OCI-LY7 (cell line): ENCODE measurements at regions not wholly inside any gene's neighbourhood (a gene's known extent, or its start where the extent isn't known, plus 50 kb on each side); places are given as distances from the start of the nearest gene placed in this dataset.

Experiments used
- BruUV-seq: library from RNA; stranded (reverse); fragments of 400-500 nt; replicated peaks from 2 replicates; lab custom pipeline; 2021; lab: Mats Ljungman, UMichigan
- CTCF ChIA-PET: fragments of 300-600 bp; sonication (Branson Sonifier 250); formaldehyde crosslinking; loops from one replicate; lab custom pipeline; 2022; ENCODE audit warnings: antibody characterized with exemption; ENCODE audit not compliant: unreplicated experiment; lab: Charles Lee
- POLR2A ChIA-PET: fragments of 300-600 bp; sonication (Branson Sonifier 250); formaldehyde crosslinking; loops from one replicate; lab custom pipeline; 2022; ENCODE audit warnings: antibody characterized with exemption; lab: Charles Lee
- DNase-seq: peaks from one replicate; pipeline ENCODE4 v3.0.0-alpha.2; 2015; ENCODE audit warnings: low spot score
- H2AFZ ChIP-seq: fragments of 200-600 bp; sonication (generic), shearing (Covaris generic); 2 replicates; pipeline ENCODE4 v1.6.1; 2014; ENCODE audit warnings: mild to moderate bottlenecking, antibody characterized with exemption, low read length, moderate library complexity
- H3K27ac ChIP-seq: fragments of 200-600 bp; sonication (generic); 2 replicates; pipeline ENCODE4 v1.5.1; 2014; ENCODE audit warnings: mixed run types, low read depth, mild to moderate bottlenecking, moderate library complexity, low read length, inconsistent platforms; ENCODE audit not compliant: poor library complexity, severe bottlenecking
- H3K36me3 ChIP-seq: fragments of 200-600 bp; sonication (generic); 2 replicates; pipeline ENCODE4 v1.6.1; 2014; ENCODE audit warnings: mild to moderate bottlenecking, antibody characterized with exemption, low read length, moderate library complexity, mixed read lengths; ENCODE audit not compliant: insufficient read depth
- H3K4me1 ChIP-seq: fragments of 200-600 bp; sonication (generic); 2 replicates; pipeline ENCODE4 v1.5.1; 2014; ENCODE audit warnings: mild to moderate bottlenecking, low read length; ENCODE audit not compliant: insufficient read depth, poor library complexity, severe bottlenecking
- H3K4me2 ChIP-seq: fragments of 200-600 bp; sonication (generic); 2 replicates; pipeline ENCODE4 v1.6.1; 2014; ENCODE audit warnings: mild to moderate bottlenecking, low read length
- H3K4me3 ChIP-seq: fragments of 200-600 bp; sonication (generic); 2 replicates; pipeline ENCODE4 v1.5.1; 2014; ENCODE audit warnings: mild to moderate bottlenecking, low read depth, low read length; ENCODE audit not compliant: poor library complexity, severe bottlenecking
- H3K79me2 ChIP-seq: fragments of 200-600 bp; sonication (generic); 2 replicates; pipeline ENCODE4 v1.6.1; 2016; ENCODE audit warnings: low read depth, mild to moderate bottlenecking, low read length, moderate library complexity, mixed read lengths; ENCODE audit not compliant: insufficient read depth
- H3K9me2 ChIP-seq: fragments of 200-600 bp; sonication (generic); 2 replicates; pipeline ENCODE4 v1.6.1; 2016; ENCODE audit warnings: mild to moderate bottlenecking, low read length, mixed read lengths; ENCODE audit not compliant: insufficient read depth
- H3K9me3 ChIP-seq: fragments of 200-600 bp; sonication (generic); 2 replicates; pipeline ENCODE4 v1.6.1; 2014; ENCODE audit warnings: mild to moderate bottlenecking, mixed run types, low read length, mixed read lengths
- H4K20me1 ChIP-seq: fragments of 200-600 bp; sonication (generic); 2 replicates; pipeline ENCODE4 v1.6.1; 2014; ENCODE audit warnings: mild to moderate bottlenecking, antibody characterized with exemption, low read length, moderate library complexity, mixed read lengths; ENCODE audit not compliant: insufficient read depth
- CTCF ChIP-seq: fragments of 200-600 bp; sonication (generic); conservative IDR thresholded peaks from 2 replicates; pipeline ENCODE4 v1.5.1; 2014; ENCODE audit warnings: mild to moderate bottlenecking, antibody characterized with exemption, low read length, moderate library complexity, mixed read lengths
- EZH2phosphoT487 ChIP-seq: fragments of 200-600 bp; sonication (generic); IDR thresholded peaks from 2 replicates; pipeline ENCODE4 v1.6.1; 2018; ENCODE audit warnings: low read depth, borderline replicate concordance, mild to moderate bottlenecking, mixed run types, antibody characterized with exemption, low read length, moderate library complexity, mixed read lengths
- intact Hi-C: fragments of 100-400 bp; cut with micrococcal nuclease; formaldehyde crosslinking; loops from one replicate; pipeline ENCODE4 v1.10.0; 2022; ENCODE audit not compliant: unreplicated experiment

GRCh38 chr21:24260751-24261150 is 1346.5 kb downstream of the MRPL39 start:
- POLR2A ChIA-PET, result no interaction called here
- H3K9me2 ChIP-seq, result no peaks in the 10 kb centered on the region
- H2AFZ ChIP-seq, result no peak overlapping the region
- H3K79me2 ChIP-seq, result no peaks in the 10 kb centered on the region
- no peaks in the 10 kb centered on the region for H4K20me1 ChIP-seq
- no peaks in the 10 kb centered on the region for H3K36me3 ChIP-seq
- intact Hi-C loops, result no loop called here
- H3K27ac ChIP-seq, result no peak overlapping the region
- no peaks in the 10 kb centered on the region for H3K4me1 ChIP-seq
- no peak overlapping the region for H3K4me3 ChIP-seq
- H3K4me2 ChIP-seq, result no peak overlapping the region
- no TSS peak for BruUV-seq
- CTCF ChIA-PET, result no interaction called here
- DNase-seq, result no peak
- no peak for TF ChIP-seq CTCF
- TF ChIP-seq EZH2phosphoT487, result no peak
- H3K9me3 ChIP-seq, result peaks cover 17% of the 10 kb centered on the region; the same call in 1 of the 2 replicates

GRCh38 chr21:24259241-24259640 is 1348.0 kb downstream of the MRPL39 start:
- no peak overlapping the region for H3K4me3 ChIP-seq
- no peaks in the 10 kb centered on the region for H4K20me1 ChIP-seq
- no peak overlapping the region for H3K4me2 ChIP-seq
- TF ChIP-seq CTCF (no peak), EZH2phosphoT487 (no peak)
- no peak for DNase-seq
- ChIA-PET POLR2A (no interaction called here), CTCF (no interaction called here)
- no peaks in the 10 kb centered on the region for H3K9me2 ChIP-seq
- H3K27ac ChIP-seq, result no peak overlapping the region
- no peak overlapping the region for H2AFZ ChIP-seq
- H3K36me3 ChIP-seq, result no peaks in the 10 kb centered on the region
- no peaks in the 10 kb centered on the region for H3K79me2 ChIP-seq
- no peaks in the 10 kb centered on the region for H3K4me1 ChIP-seq
- intact Hi-C loops, result no loop called here
- no TSS peak for BruUV-seq
- H3K9me3 ChIP-seq, result peaks cover 17% of the 10 kb centered on the region; the same call in 1 of the 2 replicates

- no peak overlapping the region for H3K4me2 ChIP-seq
- H3K4me3 ChIP-seq, result no peak overlapping the region
- DNase-seq, result no peak
- no peak for TF ChIP-seq CTCF
- TF ChIP-seq EZH2phosphoT487, result no peak
- no peaks in the 10 kb centered on the region for H3K36me3 ChIP-seq
- no peaks in the 10 kb centered on the region for H4K20me1 ChIP-seq
- H3K4me1 ChIP-seq, result no peaks in the 10 kb centered on the region
- H3K79me2 ChIP-seq, result no peaks in the 10 kb centered on the region
- H2AFZ ChIP-seq, result no peak overlapping the region
- no peaks in the 10 kb centered on the region for H3K9me2 ChIP-seq
- no TSS peak for BruUV-seq
- CTCF ChIA-PET, result no interaction called here
- H3K27ac ChIP-seq, result no peak overlapping the region
- H3K9me3 ChIP-seq, result peaks cover 18% of the 10 kb centered on the region
- POLR2A ChIA-PET, result no interaction called here
- intact Hi-C loops, result no loop called here
Observed at GRCh38 chr21:24255591-24255990, 1351.7 kb downstream of the MRPL39 start.
